Vagina (tissue), 2 donors: ENCODE measurements at regions not wholly inside any gene's neighbourhood (a gene's known extent, or its start where the extent isn't known, plus 50 kb on each side); places are given as distances from the start of the nearest gene placed in this dataset.
"Not testable (repeated sequence)": the region's sequence is repeated elsewhere in the genome, so short reads cannot be mapped to it uniquely, and the experiment has no call there.

Source experiments
- DNase-seq, 2 donors: peaks; one replicate each; pipeline ENCODE4 v3.0.0-alpha.2; 2017; ENCODE audit errors: extremely low spot score in 2 of 2
- H3K27ac ChIP-seq: fragments of 200-600 bp; sonication (generic); one replicate; pipeline ENCODE4 v1.5.1; 2019
- H3K27me3 ChIP-seq: fragments of 200-600 bp; sonication (generic); one replicate; pipeline ENCODE4 v1.5.1; 2019
- H3K36me3 ChIP-seq, 2 donors: fragments of 200-600 bp; sonication (generic); one replicate each; pipeline ENCODE4 v1.5.1; 2017 to 2019
- H3K4me1 ChIP-seq: fragments of 200-600 bp; sonication (generic); one replicate; pipeline ENCODE4 v1.5.1; 2019
- H3K4me3 ChIP-seq, 2 donors: fragments of 200-600 bp; sonication (generic); 1 replicate in 1 of 2; 2 replicates in 1 of 2; pipeline ENCODE4 v1.5.1; 2016 to 2019
- H3K9me3 ChIP-seq: fragments of 200-600 bp; sonication (generic); one replicate; pipeline ENCODE4 v1.5.1; 2019
- POLR2A ChIP-seq, 2 donors: fragments of 450-650 bp; IDR thresholded peaks; one replicate each; pipeline ENCODE4 v1.6.1; 2017; ENCODE audit warnings: antibody characterized with exemption in 2 of 2, mild to moderate bottlenecking in 2 of 2, moderate library complexity in 2 of 2
- POLR2AphosphoS5 ChIP-seq, 2 donors: sonication (generic); formaldehyde crosslinking; IDR thresholded peaks; one replicate each; pipeline ENCODE4 v1.9.0; 2017; ENCODE audit warnings: antibody characterized with exemption in 2 of 2, mild to moderate bottlenecking in 2 of 2, low read depth in 1 of 2; ENCODE audit not compliant: insufficient read depth in 1 of 2
- intact Hi-C: fragments of 100-400 bp; cut with DNase I; formaldehyde crosslinking; loops from one replicate; pipeline ENCODE4 v1.15.1; 2023
- TF ChIP-seq, protein P1 (sequence below), 3 experiments: fragments of 450-650 bp in 2 of 3; fragments of 200-600 bp in 1 of 3; sonication (generic) in 1 of 3; IDR thresholded peaks; one replicate each; pipeline ENCODE4 v1.5.1; 2017 to 2019; ENCODE audit warnings: antibody characterized with exemption in 3 of 3, mild to moderate bottlenecking in 2 of 3, moderate library complexity in 2 of 3

GRCh38 chr2:67777836-67778429 is 284.9 kb downstream of the C1D start:
- Histone ChIP-seq H3K9me3 (no peaks in the 10 kb centered on the region), H3K4me3 (no peak overlapping the region), H3K4me1 (peaks cover 9% of the 10 kb centered on the region), H3K27me3 (no peaks in the 10 kb centered on the region), H3K27ac (no peak overlapping the region), H3K36me3 (no peaks in the 10 kb centered on the region)
- intact Hi-C loops, result no loop called here
- no peak for DNase-seq
- no peak for TF ChIP-seq POLR2A (IDR thresholded peaks at IDR 0.05)
- TF ChIP-seq, protein P1, sequence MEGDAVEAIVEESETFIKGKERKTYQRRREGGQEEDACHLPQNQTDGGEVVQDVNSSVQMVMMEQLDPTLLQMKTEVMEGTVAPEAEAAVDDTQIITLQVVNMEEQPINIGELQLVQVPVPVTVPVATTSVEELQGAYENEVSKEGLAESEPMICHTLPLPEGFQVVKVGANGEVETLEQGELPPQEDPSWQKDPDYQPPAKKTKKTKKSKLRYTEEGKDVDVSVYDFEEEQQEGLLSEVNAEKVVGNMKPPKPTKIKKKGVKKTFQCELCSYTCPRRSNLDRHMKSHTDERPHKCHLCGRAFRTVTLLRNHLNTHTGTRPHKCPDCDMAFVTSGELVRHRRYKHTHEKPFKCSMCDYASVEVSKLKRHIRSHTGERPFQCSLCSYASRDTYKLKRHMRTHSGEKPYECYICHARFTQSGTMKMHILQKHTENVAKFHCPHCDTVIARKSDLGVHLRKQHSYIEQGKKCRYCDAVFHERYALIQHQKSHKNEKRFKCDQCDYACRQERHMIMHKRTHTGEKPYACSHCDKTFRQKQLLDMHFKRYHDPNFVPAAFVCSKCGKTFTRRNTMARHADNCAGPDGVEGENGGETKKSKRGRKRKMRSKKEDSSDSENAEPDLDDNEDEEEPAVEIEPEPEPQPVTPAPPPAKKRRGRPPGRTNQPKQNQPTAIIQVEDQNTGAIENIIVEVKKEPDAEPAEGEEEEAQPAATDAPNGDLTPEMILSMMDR (IDR thresholded peaks at IDR 0.05), result no peak

GRCh38 chr2:67780841-67781240 is 282.0 kb downstream of the C1D start:
- H3K27me3 ChIP-seq, H3K4me3 ChIP-seq, DNase-seq, H3K9me3 ChIP-seq, H3K36me3 ChIP-seq, H3K27ac ChIP-seq, intact Hi-C loops: not testable (repeated sequence)
- H3K4me1 ChIP-seq, result peaks cover 15% of the 10 kb centered on the region

DNA sequence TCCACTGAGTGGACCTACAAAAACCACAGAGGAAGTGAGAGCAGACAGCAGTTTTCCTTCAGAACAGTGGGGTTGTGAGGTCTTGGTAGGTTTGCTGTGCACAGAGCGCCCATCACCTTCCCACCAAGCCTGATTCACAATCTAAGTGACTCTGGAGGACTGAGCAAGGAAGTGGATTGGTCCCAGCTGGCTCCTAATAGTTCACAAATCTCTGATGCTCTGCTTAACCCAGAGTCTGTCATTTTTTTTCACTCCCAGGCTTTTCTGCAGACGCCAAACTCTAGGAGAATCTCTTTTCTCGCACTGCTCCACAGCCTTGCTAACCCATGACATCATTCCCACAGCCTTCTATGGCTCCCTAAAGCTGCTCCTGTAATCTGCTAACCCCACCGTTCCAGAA is 280.4 kb downstream of the C1D start:
- intact Hi-C loops, result no loop called here

GRCh38 chr2:67783026-67783425 is 279.8 kb downstream of the C1D start:
- no peak for TF ChIP-seq POLR2A (IDR thresholded peaks at IDR 0.05)
- no peak for TF ChIP-seq POLR2AphosphoS5 (IDR thresholded peaks at IDR 0.05; ENCODE audit: insufficient read depth in 1 of 2, low read depth in 1 of 2)
- TF ChIP-seq, protein P1 (IDR thresholded peaks at IDR 0.05), result no peak
- intact Hi-C loops, result no loop called here
- Histone ChIP-seq H3K4me3 (no peak overlapping the region), H3K4me1 (peaks cover 15% of the 10 kb centered on the region), H3K9me3 (no peaks in the 10 kb centered on the region), H3K36me3 (no peaks in the 10 kb centered on the region), H3K27ac (peak overlapping the region; percentile 29), H3K27me3 (no peaks in the 10 kb centered on the region)
- DNase-seq, result no peak

More for the DNA sequence above, 280.4 kb downstream of the C1D start:
- no peak for DNase-seq
- no peaks in the 10 kb centered on the region for H3K9me3 ChIP-seq
- peak overlapping the region; percentile 29 for H3K27ac ChIP-seq
- no peak for TF ChIP-seq POLR2AphosphoS5 (IDR thresholded peaks at IDR 0.05; ENCODE audit: insufficient read depth in 1 of 2, low read depth in 1 of 2)
- no peak for TF ChIP-seq POLR2A (IDR thresholded peaks at IDR 0.05)
- TF ChIP-seq, protein P1 (IDR thresholded peaks at IDR 0.05), result no peak
- no peaks in the 10 kb centered on the region for H3K36me3 ChIP-seq
- no peak overlapping the region for H3K4me3 ChIP-seq
- no peaks in the 10 kb centered on the region for H3K27me3 ChIP-seq
- H3K4me1 ChIP-seq, result peaks cover 15% of the 10 kb centered on the region

DNA sequence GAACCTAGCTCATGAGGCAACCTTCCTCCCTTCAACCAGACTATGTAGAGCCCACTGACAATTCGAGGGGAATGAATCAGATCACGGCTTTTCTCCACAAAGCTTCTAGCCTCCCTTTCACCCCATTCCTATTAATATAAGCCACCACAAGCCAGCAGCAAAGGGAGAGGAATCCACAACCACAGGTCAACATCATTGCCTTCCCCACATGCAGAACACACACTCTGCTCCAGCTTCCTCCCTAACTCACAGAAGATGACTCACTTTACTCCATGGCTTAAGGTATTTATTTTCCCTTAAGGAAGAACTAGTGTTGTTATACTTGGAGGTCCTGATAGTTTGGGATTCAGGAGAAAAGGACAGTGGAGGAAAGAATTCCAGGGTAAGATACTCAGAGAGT is 272.2 kb downstream of the C1D start:
- intact Hi-C loops, result no loop called here
- Histone ChIP-seq H3K27ac (no peak overlapping the region), H3K4me1 (no peaks in the 10 kb centered on the region)

More for the DNA sequence above, 272.2 kb downstream of the C1D start:
- Histone ChIP-seq H3K27me3 (no peaks in the 10 kb centered on the region), H3K9me3 (no peaks in the 10 kb centered on the region), H3K4me3 (no peak overlapping the region), H3K36me3 (no peaks in the 10 kb centered on the region)
- DNase-seq, result no peak
- no peak for TF ChIP-seq POLR2AphosphoS5 (IDR thresholded peaks at IDR 0.05; ENCODE audit: insufficient read depth in 1 of 2, low read depth in 1 of 2)
- TF ChIP-seq, protein P1 (IDR thresholded peaks at IDR 0.05), result no peak
- no peak for TF ChIP-seq POLR2A (IDR thresholded peaks at IDR 0.05)
